IPS-18c (cell line): ENCODE measurements at regions not wholly inside any gene's neighbourhood (a gene's known extent, or its start where the extent isn't known, plus 50 kb on each side); places are given as distances from the start of the nearest gene placed in this dataset.

Source experiments
- H3K4me3 ChIP-seq: 2 replicates; pipeline ENCODE4 v1.7.0; 2013; ENCODE audit warnings: low read depth, mild to moderate bottlenecking, low read length, moderate library complexity; ENCODE audit not compliant: insufficient read depth
- H3K9me3 ChIP-seq: one replicate; pipeline ENCODE4 v1.6.1; 2013; ENCODE audit warnings: mild to moderate bottlenecking, low read length, moderate library complexity; ENCODE audit not compliant: control insufficient read depth, insufficient read depth

GRCh38 chr6:121499666-121500065 is 64.2 kb downstream of the GJA1 start:
- Histone ChIP-seq H3K4me3 (no peak overlapping the region), H3K9me3 (no peaks in the 10 kb centered on the region)

GRCh38 chr6:121503589-121503991 is 68.1 kb downstream of the GJA1 start:
- Histone ChIP-seq H3K9me3 (no peaks in the 10 kb centered on the region), H3K4me3 (no peak overlapping the region)

GRCh38 chr6:121504227-121504626 is 68.8 kb downstream of the GJA1 start:
- H3K4me3 ChIP-seq: no peak overlapping the region
- no peaks in the 10 kb centered on the region for H3K9me3 ChIP-seq

- H3K4me3 ChIP-seq: no peak overlapping the region
- no peaks in the 10 kb centered on the region for H3K9me3 ChIP-seq
Observed at GRCh38 chr6:121505284-121505683, 69.8 kb downstream of the GJA1 start.

- Histone ChIP-seq H3K9me3 (no peaks in the 10 kb centered on the region), H3K4me3 (no peak overlapping the region)
Observed at GRCh38 chr6:121506761-121507754, 71.6 kb downstream of the GJA1 start.

- H3K9me3 ChIP-seq: no peaks in the 10 kb centered on the region
- H3K4me3 ChIP-seq: no peak overlapping the region
Observed at GRCh38 chr6:121510568-121511177, 75.2 kb downstream of the GJA1 start.

GRCh38 chr6:121515630-121516265 is 80.3 kb downstream of the GJA1 start:
- Histone ChIP-seq H3K4me3 (no peak overlapping the region), H3K9me3 (no peaks in the 10 kb centered on the region)

- no peaks in the 10 kb centered on the region for H3K9me3 ChIP-seq
- H3K4me3 ChIP-seq: no peak overlapping the region
Observed at GRCh38 chr6:121516331-121516730, 80.9 kb downstream of the GJA1 start.

- H3K9me3 ChIP-seq: no peaks in the 10 kb centered on the region
- H3K4me3 ChIP-seq: no peak overlapping the region
Observed at GRCh38 chr6:121520337-121521163, 85.1 kb downstream of the GJA1 start.

GRCh38 chr6:121521164-121521555 is 85.7 kb downstream of the GJA1 start:
- Histone ChIP-seq H3K4me3 (no peak overlapping the region), H3K9me3 (no peaks in the 10 kb centered on the region)

- H3K9me3 ChIP-seq: no peaks in the 10 kb centered on the region
- no peak overlapping the region for H3K4me3 ChIP-seq
Observed at GRCh38 chr6:121522265-121522664, 86.8 kb downstream of the GJA1 start.

GRCh38 chr6:121522771-121523386 is 87.4 kb downstream of the GJA1 start:
- Histone ChIP-seq H3K9me3 (no peaks in the 10 kb centered on the region), H3K4me3 (no peak overlapping the region)

- H3K9me3 ChIP-seq: no peaks in the 10 kb centered on the region
- no peak overlapping the region for H3K4me3 ChIP-seq
Observed at GRCh38 chr6:121523628-121524027, 88.2 kb downstream of the GJA1 start.

GRCh38 chr6:121526282-121526681 is 90.8 kb downstream of the GJA1 start:
- H3K4me3 ChIP-seq: no peak overlapping the region

GRCh38 chr6:121531658-121532169 is 96.3 kb downstream of the GJA1 start:
- H3K9me3 ChIP-seq: no peaks in the 10 kb centered on the region
- no peak overlapping the region for H3K4me3 ChIP-seq

More at GRCh38 chr6:121526282-121526681, 90.8 kb downstream of the GJA1 start:
- H3K9me3 ChIP-seq: no peaks in the 10 kb centered on the region

GRCh38 chr6:121533321-121533841 is 97.9 kb downstream of the GJA1 start:
- H3K9me3 ChIP-seq: no peaks in the 10 kb centered on the region
- H3K4me3 ChIP-seq: no peak overlapping the region
